ENCODE measurements at regions not wholly inside any gene's neighbourhood (a gene's known extent, or its start where the extent isn't known, plus 50 kb on each side); places are given as distances from the start of the nearest gene placed in this dataset.

GRCh38 chr4:149885896-149886295 lies 70.3 kb upstream of the IQCM start:
- TF ChIP-seq POLR2A (IDR thresholded peaks at IDR 0.05) (no peak), POLR2AphosphoS5 (IDR thresholded peaks at IDR 0.05; ENCODE audit: insufficient read depth in 1 of 2, low read depth in 1 of 2) (no peak)
- TF ChIP-seq, protein P1, sequence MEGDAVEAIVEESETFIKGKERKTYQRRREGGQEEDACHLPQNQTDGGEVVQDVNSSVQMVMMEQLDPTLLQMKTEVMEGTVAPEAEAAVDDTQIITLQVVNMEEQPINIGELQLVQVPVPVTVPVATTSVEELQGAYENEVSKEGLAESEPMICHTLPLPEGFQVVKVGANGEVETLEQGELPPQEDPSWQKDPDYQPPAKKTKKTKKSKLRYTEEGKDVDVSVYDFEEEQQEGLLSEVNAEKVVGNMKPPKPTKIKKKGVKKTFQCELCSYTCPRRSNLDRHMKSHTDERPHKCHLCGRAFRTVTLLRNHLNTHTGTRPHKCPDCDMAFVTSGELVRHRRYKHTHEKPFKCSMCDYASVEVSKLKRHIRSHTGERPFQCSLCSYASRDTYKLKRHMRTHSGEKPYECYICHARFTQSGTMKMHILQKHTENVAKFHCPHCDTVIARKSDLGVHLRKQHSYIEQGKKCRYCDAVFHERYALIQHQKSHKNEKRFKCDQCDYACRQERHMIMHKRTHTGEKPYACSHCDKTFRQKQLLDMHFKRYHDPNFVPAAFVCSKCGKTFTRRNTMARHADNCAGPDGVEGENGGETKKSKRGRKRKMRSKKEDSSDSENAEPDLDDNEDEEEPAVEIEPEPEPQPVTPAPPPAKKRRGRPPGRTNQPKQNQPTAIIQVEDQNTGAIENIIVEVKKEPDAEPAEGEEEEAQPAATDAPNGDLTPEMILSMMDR (IDR thresholded peaks at IDR 0.05) = no peak
